Endometrium (tissue), 2 donors: ENCODE measurements at regions not wholly inside any gene's neighbourhood (a gene's known extent, or its start where the extent isn't known, plus 50 kb on each side); places are given as distances from the start of the nearest gene placed in this dataset.
A peak's percentile ranks its signal among the peaks of the same experiment; 100 is the strongest.
"Not testable (repeated sequence)": the region's sequence is repeated elsewhere in the genome, so short reads cannot be mapped to it uniquely, and the experiment has no call there.

Experiments
- FAIRE-seq: peaks from 2 replicates; lab custom pipeline; 2012; peaks lifted over from hg19 to GRCh38; lab: Jason Lieb, UNC
- donor health status: control.
- donor health status: control.

DNA sequence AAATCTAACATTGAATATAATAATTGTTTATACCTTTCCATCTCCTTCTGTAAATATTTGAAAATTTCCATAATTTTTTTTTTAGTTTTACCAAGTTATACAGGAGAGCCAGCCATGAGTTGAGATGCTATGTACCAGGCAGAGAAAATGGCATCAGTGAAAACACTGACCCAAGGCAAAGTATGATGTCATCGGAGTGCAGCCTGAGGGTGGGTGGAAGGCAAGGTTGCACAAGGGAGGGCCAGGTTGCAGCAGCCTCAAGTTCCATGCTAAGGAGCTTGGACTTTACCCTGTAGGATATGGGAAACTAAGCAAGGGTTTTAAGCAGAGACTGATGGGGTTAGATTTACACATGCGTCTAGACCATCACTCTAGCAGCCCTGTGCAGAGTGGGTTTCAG lies 441.1 kb downstream of the BCAT1 start:
- no peak for FAIRE-seq

DNA sequence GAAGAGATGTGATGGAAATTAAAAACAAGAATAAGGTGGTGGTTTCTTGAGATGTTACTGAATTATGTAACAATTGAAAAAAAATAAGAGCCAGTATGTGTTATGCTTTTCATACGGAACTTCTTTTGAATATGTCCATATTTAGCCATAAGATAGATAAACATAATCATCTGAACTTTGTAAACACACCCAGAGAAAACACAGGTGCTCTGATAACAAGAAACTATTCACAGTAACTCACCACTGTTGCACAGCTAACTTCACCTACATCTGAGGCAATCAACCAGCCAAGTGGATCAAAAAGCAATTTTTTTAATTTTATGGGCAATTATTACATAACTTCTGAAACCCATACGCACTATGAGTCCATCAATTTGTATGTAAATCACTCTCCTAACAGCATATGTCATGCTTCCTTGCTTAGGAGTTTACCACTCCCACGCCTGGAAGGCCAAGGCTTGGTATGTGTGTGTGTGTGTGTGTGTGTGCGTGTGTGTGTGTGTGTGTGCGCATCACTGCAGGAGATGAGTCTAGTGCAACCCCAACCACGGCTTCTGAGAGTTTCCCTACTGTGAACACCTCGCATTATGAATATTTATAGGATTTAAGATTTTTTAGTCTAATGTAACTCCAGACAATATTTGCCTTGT lies 443.4 kb downstream of the BCAT1 start:
- FAIRE-seq = no peak

DNA sequence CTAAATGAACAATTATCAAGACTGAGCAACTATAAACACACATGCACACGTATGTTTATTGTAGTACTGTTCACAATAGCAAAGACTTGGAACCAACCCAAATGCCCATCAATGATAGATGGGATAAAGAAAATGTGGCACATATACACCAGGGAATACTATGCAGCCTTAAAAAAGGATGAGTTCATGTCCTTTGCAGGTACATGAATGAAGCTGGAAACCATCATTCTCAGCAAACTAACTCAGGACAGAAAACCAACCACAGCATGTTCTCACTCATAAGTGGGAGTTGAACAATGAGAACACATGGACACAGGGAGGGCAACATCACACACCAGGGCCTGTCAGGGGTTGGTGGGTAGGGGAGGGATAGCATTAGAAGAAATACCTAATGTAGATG lies 445.4 kb downstream of the BCAT1 start:
- not testable (repeated sequence) for FAIRE-seq

DNA sequence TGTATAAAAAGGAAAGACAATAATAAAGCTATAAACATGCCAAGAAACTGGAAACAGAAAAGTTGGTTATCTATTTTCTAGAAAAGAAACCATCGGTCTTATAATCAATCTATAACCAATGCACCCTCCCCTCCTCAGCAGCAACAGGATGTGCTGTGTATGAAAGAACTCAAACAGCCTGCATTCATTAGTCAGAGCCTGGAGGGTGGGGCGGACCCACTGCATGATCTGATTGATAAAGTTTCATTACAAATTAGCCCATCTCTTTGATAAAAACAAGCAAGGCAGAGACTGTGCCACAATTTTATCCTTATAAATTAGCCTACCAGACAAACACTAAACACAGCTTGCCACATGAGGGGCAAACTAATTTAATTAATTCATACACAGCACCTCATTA lies 448.1 kb downstream of the BCAT1 start:
- FAIRE-seq = no peak

DNA sequence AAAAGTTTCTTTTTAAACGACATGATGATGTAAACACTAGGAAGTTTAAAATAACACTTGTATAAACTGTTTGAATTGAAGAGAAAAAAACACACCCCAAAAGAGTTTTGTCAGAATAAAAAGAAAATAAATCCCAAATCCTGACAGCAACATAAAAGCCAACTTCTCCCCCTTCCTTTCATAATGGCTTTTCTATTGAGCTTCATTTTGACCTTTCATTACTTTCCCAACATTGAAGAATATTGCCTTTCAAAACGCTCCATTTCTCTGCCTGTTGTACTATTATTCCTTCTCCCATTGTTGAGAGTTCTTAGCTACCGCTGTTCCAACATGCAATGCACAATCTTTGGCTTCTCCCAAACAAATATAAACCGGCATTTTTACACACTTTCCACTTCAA lies 448.5 kb downstream of the BCAT1 start:
- FAIRE-seq = no peak

DNA sequence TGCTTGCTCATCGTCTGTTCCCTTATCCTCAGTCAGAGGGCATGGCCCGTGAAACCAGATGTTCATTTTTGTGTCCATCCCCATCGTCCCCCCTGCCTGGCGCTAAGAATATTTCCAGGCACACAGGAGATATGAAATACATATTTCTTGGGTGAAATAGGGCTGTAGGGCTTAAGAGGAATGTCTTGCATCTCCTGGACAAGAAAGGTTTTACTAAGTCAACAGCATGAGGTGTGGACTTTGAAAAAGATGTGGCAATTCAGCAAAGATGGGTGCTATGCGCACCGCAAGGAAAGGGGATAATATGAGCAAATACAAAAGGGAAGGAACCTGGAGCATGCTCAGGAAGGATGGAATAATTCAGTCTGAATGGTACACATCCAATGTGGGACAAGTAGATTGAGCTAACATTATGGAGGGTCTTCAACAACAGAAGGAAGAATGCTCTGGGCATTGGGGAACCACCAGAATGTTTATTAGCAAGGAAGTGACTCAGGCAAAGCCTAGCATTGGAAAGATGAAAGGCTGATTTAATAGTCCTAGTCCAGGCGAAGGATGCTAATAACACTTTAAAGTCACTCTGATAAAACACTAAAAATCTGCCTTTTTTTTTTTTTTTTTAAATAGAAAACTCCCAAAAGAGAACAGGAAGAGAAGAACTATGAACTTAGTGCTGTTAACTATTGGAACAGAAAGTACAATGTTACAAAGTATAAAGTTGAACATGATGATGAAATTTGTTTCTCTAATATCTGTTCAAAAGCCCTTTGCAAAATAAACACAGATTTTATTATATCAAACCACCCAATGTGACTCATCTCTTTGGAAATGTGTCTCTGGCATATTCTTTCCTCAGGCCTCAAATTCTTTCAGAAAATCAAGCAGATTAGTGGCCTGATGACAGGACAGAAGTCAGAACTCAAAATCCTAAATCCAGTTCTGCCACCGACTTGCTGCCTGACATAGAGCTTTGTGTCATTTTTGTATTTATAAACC lies 449.5 kb downstream of the BCAT1 start:
- peak; percentile 54 for FAIRE-seq

DNA sequence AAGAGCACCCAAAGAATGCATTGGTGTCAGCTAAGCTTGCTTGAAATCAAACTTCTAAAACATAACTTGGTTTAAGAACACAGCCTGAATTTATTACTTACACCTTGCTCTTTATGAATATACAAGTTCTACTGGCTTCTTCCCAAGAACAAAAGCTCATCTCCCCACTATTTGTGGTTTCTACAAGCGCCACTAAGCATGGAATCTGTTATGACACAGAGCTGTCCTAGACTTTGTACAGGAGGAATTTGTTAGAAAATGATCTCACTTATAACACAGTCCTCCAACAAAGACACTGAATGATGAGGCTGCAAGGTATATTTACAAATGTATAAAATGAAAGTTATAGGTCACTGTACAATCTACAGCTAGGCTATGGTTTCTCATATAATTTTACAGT lies 452.1 kb downstream of the BCAT1 start:
- FAIRE-seq = no peak

DNA sequence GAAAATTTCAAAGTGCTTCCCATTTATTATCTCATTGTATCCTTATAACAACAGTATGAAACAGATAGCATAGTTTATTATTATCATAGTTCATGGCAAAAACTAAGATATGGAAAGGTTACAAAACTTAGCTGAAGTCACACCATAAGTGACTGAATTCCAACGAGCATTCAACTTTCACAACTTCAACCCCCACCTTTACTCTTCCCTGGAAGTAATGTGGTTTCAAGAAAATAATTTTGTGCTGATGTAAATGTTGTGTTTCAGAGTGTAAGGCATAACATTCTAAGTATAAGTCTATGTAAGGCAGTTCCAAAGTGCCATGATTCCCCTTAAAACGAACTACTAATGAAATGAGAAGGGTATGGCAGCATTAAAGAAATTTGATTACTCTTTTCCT lies 454.5 kb downstream of the BCAT1 start:
- no peak for FAIRE-seq

DNA sequence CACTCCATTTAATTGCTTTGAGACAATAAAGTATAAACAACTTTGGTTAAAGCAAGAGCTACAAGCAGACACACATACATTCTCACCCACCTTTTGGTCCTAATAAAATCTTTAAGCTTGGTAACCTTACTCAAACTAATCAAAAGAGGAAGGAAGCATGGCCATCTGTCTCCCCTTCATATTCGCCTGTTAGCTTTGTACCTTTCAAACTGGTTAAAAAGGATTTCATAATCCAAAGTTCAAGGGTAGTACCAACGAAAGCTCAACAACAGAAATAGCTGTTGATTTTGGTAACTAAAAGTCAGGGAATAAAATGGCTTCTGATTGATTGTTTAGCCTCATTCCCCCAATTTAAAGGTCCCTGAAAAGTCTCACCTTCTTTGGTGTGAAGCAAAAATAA lies 456.9 kb downstream of the BCAT1 start:
- FAIRE-seq = no peak

DNA sequence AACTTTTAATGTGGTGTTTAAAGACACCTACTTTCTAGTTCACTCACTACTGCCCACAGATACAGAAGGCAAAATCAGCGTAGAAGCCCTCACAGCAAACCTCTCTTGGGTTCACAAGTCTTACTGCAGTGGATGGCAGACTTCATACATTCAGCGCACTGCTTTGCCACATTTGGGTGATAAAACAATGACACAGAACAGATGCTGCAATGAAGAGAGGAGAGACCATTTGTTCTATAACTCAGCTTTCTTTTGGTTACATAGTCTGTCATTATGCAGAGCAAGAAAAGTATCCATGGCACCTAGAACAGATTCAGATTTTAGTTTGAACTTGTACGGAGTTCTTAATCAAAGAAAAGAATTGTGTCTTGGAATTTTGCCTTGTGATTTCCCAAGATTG lies 459.0 kb downstream of the BCAT1 start:
- FAIRE-seq = no peak

DNA sequence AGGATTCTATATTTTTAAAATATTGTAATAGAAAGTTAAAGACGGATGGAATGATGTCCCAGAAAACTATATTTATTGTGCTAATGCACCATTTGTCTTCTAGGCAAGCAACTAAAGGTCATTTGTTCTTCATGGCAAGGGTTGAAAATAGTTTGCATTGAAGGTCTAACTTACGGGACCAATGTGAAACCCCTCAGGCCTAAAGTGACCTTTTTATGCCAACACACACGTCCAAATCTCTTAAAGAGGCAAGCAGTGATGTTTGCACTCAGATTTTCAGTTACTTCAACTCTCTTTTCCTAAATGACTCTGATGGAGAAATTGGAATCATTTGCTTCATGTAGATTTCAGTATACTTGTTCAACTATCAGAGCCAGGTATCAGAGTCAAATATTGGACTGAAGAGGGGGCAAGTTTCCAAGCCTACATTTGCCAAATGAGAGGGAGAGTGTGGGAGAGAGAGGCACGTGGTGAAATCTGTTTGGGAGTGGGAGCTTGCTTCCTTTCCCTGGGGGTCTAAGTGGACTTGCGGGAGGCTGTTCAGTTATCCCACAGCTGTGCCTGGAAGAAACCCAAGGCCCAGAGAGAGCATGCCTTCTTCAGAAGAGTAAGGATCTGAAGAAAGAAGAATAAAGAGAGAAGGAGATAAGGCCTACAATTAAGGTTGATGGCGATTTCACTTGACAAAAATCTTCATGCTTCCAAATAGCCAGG lies 459.8 kb downstream of the BCAT1 start:
- FAIRE-seq = no peak

DNA sequence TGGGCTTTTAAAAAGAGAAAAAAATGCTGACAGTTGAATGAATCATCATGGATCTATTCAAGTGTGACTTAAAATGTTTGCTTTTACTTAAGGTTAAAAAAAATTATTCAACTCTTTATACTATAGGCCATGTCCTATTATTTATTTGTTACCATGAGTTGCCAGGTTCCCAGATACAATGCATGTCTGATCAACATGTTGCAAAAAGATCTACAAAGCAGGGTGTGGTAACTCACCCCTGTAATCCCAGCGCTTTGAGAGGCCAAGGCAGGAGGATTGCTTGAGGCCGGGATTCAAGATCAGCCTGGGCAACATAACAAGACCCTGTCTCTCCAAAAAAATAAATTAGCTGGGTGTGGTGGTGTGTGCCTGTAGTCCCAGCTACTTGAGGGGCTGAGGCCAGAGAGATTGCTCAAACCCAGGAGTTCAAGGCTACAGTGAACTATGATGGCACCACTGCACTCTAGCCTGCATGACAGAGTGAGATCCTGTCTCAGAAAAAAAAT lies 460.8 kb downstream of the BCAT1 start:
- no peak for FAIRE-seq

DNA sequence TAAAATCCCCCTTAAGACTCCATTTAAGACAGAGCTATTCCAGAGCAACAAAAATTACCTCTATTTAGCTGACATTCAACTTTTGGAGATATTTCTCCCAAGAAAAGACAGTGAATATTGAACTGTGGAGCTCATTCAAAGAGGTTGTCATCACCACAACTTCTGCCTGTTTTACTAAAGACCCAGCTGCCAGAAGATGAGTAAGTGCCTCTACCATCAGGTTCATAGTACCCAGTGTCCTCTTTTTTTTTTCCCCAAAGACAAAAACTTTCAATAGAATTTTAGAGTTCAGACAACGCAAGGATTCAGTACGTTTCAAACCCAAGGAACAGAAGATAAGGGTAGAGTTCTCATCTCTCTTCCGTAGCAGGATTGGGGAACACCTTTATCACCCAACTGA lies 461.3 kb downstream of the BCAT1 start:
- FAIRE-seq = no peak

DNA sequence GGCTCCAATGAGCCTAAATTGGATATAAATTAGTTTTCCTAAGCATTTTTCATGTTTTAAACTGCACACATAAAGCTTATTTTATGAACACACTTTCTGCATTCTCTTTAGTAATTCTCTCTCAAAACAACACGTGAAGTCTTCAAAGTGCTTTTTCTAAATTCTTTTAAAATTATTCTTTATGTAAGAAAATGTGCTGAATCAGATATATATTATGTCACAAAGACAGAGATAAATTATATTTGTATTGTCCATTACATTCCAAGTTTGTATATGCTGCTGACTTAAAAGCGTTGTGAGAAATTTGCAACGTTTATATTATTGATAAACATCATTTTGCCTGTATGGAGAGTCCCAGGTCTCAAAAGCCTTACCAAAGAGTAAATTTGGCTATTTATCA lies 465.2 kb downstream of the BCAT1 start:
- no peak for FAIRE-seq

DNA sequence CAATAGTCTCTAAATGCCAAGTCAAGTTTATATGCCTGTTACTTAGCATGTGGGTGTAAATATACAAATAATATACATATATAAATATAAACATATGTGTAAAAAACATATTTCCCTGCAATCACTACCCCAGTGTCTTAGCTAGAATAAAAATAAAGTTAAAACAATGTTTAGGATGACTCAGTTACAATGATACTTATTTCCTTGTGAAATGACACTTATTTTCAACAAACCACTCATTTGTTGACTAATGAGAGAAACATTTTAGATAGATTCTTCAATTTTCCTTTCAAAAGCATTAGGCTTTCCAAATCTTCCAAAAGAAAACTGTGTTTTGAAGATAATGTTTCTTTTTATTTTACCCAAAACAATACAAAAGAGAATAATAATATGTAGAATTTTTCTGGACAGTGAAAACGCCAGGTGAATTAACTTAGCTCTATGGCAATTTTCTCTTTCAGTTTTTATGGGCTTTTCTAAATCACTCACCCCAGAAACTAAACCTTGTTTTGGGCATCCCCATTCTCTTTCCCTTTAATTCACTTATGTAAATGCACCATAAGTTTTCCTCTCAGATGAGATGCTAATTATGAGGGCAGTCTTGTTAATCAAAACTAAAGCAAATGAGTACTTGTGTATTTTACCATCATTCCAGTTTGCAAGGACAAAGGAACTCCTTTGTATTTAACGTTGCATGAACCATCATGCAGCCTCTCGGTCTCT lies 465.9 kb downstream of the BCAT1 start:
- no peak for FAIRE-seq

DNA sequence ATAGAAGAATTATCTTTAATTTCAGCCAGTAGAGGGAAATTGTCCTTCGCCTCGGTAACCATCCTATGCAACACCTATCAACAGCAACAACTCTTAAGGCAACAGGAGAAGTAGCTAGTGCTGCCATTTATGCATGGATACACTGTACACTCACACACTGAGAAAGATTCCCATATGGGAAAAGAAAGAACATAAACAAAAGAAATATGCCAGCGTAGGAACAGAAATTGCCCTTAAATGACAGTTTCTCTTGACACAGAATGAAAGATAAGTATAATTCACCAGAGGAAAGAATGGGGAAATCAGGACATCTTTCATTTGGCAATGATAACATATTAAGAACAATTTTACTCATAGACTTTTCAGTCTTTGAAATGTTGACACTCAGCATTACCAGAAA lies 466.9 kb downstream of the BCAT1 start:
- no peak for FAIRE-seq

DNA sequence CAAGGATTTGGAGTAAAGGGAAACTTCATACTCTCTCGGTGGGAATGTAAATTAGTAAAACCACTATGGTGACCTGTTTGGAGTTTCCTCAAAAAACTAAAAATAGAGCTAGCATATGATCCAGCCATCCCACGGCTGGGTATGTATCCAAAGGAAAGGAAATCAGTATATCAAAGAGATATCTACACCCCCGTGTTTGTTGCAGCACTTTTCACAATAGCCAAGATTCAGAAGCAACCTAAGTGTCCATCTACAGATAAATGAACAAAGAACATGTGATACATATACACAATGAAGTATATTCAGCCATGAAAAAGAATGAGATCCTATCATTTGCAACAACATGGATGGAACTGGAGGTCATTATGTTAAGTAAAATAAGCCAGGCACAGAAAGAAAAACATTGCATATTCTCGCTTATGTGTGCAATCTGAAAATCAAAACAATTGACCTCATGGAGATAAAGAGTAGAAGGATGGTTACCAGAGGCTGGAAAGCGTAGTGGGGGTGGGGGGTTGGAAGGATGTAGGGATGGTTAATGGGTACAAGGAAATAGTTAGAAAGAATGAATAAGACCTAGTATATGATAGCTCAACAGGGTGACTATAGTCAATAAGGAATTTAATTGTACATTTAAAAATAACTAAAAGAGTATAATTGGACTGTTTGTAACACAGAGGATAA lies 468.0 kb downstream of the BCAT1 start:
- no peak for FAIRE-seq

DNA sequence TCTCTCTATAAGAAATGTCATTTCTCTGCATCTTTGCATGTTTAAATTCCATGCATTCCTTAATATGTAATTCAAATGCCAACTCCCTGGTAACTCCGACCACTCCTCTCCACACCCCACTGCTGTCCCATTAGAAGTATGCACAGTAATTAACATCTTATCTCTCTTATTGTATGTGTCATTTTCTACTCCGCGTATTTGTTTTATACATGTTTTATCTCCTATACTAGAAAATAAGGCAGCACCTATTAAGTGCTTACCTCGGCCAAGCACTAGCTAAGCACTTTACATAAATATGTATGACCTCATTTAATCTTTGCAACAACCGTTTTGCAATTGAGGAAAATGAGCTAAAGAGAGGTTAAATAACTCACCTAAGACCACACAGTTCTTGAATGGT lies 469.8 kb downstream of the BCAT1 start:
- FAIRE-seq = no peak

DNA sequence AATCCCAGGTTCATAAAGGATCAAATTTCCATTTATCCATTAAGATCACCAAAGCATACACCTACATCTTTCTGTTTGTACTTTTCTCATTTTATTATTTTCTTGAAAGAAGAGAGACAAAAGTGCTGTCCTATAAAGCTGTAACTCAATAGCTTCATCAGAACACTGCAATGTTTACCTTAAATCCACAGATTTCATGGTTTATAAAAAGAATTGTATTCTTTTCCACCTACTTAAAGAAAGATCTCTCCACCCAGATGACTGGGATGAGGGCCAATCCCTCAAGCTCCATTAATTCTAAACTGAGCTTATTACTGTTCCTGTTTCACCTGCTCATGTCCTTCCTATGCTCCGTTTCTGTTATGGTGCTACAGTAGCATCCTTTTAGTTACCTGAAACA lies 470.6 kb downstream of the BCAT1 start:
- no peak for FAIRE-seq

DNA sequence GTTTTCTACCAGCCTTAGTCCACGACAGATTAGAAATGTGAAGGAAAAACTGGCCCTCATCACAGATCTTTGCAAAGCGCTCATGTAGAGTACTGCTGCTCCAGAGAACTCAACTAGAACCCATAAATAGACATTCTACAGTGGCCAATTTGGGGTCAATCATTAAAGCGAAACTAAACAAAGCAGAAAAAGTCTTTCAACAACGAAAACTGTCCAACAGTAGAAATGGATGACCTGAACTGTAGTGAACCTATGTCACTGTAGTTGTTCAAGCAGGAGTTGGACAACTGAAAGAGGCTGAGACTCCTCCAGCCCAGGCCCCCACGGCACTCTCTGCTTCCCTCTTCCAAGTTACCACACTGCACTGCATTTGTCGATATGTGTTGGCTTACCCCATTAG lies 472.6 kb downstream of the BCAT1 start:
- no peak for FAIRE-seq

DNA sequence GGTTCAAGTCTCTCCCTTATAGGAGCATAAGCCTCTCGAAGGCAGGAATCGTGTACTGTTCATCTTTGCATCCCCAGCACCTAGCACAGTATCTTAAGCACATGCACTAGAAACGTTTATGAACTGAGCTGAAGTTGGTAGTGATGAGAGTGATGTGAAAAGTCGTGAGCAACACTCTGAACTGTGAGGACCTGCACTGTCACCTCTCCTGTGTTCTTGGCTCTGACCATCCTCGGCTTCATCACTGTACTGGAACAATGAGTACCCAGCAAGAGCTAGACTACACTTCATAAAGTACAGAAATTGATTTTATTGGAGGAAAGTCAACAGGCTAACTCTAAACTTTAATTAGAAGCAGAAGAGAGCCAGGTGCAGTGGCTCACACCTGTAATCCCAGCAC lies 473.6 kb downstream of the BCAT1 start:
- no peak for FAIRE-seq

DNA sequence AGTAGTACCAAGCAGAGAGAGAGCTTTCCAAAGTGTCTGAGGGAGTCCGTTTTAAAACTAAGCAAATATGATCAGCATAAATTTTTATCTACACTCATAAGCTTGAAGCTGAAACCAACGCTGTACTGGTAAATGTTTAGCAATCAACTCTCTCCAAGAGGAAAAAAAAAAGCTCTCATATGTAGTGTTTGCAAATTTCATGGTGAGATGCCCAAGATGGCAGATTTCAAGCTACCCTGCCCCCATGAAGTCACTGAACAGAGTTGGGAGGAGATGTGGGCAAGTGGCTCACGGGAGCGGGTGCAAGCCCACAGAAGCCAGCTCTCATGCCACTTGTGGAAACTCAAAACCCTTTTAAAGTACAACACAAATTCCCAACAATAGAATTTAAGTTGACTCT lies 475.8 kb downstream of the BCAT1 start:
- no peak for FAIRE-seq
